ENCODE measurements at regions not wholly inside any gene's neighbourhood (a gene's known extent, or its start where the extent isn't known, plus 50 kb on each side); places are given as distances from the start of the nearest gene placed in this dataset.

DNA sequence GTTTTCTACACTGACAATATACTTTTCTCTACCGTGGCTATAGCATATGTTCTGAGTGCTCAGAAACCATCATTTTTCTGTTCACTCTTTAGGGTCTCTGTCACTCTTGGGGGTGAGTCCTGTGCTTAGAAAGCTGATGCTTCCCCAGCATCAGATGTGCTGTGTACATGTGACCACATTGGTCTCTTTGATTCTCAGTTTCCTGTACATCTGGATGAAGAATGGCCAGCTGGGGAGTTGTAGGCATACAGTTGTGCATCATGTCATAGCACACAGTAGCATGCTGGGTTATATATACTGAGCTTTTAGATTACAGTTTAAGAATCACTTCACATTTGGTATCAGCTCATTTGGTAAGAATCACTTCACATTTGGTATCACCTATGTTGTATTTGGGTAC lies 238.6 kb upstream of the PREP start:
- TF ChIP-seq, protein P1, sequence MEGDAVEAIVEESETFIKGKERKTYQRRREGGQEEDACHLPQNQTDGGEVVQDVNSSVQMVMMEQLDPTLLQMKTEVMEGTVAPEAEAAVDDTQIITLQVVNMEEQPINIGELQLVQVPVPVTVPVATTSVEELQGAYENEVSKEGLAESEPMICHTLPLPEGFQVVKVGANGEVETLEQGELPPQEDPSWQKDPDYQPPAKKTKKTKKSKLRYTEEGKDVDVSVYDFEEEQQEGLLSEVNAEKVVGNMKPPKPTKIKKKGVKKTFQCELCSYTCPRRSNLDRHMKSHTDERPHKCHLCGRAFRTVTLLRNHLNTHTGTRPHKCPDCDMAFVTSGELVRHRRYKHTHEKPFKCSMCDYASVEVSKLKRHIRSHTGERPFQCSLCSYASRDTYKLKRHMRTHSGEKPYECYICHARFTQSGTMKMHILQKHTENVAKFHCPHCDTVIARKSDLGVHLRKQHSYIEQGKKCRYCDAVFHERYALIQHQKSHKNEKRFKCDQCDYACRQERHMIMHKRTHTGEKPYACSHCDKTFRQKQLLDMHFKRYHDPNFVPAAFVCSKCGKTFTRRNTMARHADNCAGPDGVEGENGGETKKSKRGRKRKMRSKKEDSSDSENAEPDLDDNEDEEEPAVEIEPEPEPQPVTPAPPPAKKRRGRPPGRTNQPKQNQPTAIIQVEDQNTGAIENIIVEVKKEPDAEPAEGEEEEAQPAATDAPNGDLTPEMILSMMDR (conservative IDR thresholded peaks at IDR 0.05; ENCODE audit: low read depth in 2 of 2): no peak
- TF ChIP-seq, protein P2, sequence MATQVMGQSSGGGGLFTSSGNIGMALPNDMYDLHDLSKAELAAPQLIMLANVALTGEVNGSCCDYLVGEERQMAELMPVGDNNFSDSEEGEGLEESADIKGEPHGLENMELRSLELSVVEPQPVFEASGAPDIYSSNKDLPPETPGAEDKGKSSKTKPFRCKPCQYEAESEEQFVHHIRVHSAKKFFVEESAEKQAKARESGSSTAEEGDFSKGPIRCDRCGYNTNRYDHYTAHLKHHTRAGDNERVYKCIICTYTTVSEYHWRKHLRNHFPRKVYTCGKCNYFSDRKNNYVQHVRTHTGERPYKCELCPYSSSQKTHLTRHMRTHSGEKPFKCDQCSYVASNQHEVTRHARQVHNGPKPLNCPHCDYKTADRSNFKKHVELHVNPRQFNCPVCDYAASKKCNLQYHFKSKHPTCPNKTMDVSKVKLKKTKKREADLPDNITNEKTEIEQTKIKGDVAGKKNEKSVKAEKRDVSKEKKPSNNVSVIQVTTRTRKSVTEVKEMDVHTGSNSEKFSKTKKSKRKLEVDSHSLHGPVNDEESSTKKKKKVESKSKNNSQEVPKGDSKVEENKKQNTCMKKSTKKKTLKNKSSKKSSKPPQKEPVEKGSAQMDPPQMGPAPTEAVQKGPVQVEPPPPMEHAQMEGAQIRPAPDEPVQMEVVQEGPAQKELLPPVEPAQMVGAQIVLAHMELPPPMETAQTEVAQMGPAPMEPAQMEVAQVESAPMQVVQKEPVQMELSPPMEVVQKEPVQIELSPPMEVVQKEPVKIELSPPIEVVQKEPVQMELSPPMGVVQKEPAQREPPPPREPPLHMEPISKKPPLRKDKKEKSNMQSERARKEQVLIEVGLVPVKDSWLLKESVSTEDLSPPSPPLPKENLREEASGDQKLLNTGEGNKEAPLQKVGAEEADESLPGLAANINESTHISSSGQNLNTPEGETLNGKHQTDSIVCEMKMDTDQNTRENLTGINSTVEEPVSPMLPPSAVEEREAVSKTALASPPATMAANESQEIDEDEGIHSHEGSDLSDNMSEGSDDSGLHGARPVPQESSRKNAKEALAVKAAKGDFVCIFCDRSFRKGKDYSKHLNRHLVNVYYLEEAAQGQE (IDR thresholded peaks at IDR 0.05; ENCODE audit: unreplicated experiment): no peak
- no peak for TF ChIP-seq EZH2 (IDR thresholded peaks at IDR 0.05; ENCODE audit: low read depth, unreplicated experiment)
- no peak for TF ChIP-seq ZNF114 (CRISPR knock-in tag; IDR thresholded peaks at IDR 0.05)
- TF ChIP-seq, protein P3, sequence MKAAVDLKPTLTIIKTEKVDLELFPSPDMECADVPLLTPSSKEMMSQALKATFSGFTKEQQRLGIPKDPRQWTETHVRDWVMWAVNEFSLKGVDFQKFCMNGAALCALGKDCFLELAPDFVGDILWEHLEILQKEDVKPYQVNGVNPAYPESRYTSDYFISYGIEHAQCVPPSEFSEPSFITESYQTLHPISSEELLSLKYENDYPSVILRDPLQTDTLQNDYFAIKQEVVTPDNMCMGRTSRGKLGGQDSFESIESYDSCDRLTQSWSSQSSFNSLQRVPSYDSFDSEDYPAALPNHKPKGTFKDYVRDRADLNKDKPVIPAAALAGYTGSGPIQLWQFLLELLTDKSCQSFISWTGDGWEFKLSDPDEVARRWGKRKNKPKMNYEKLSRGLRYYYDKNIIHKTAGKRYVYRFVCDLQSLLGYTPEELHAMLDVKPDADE (IDR thresholded peaks at IDR 0.05): no peak
- no peak for TF ChIP-seq POLR2AphosphoS5 (IDR thresholded peaks at IDR 0.05; ENCODE audit: low read depth)
- TF ChIP-seq EZH2phosphoT487 (IDR thresholded peaks at IDR 0.05; ENCODE audit: unreplicated experiment): no peak
- TF ChIP-seq CREB1 (CRISPR knock-in tag; IDR thresholded peaks at IDR 0.05; ENCODE audit: low read depth): no peak
- no peak for TF ChIP-seq NANOG (IDR thresholded peaks at IDR 0.05; ENCODE audit: borderline replicate concordance)
- no peak for TF ChIP-seq JUNB (IDR thresholded peaks at IDR 0.05; ENCODE audit: unreplicated experiment)
- TF ChIP-seq, protein P4, sequence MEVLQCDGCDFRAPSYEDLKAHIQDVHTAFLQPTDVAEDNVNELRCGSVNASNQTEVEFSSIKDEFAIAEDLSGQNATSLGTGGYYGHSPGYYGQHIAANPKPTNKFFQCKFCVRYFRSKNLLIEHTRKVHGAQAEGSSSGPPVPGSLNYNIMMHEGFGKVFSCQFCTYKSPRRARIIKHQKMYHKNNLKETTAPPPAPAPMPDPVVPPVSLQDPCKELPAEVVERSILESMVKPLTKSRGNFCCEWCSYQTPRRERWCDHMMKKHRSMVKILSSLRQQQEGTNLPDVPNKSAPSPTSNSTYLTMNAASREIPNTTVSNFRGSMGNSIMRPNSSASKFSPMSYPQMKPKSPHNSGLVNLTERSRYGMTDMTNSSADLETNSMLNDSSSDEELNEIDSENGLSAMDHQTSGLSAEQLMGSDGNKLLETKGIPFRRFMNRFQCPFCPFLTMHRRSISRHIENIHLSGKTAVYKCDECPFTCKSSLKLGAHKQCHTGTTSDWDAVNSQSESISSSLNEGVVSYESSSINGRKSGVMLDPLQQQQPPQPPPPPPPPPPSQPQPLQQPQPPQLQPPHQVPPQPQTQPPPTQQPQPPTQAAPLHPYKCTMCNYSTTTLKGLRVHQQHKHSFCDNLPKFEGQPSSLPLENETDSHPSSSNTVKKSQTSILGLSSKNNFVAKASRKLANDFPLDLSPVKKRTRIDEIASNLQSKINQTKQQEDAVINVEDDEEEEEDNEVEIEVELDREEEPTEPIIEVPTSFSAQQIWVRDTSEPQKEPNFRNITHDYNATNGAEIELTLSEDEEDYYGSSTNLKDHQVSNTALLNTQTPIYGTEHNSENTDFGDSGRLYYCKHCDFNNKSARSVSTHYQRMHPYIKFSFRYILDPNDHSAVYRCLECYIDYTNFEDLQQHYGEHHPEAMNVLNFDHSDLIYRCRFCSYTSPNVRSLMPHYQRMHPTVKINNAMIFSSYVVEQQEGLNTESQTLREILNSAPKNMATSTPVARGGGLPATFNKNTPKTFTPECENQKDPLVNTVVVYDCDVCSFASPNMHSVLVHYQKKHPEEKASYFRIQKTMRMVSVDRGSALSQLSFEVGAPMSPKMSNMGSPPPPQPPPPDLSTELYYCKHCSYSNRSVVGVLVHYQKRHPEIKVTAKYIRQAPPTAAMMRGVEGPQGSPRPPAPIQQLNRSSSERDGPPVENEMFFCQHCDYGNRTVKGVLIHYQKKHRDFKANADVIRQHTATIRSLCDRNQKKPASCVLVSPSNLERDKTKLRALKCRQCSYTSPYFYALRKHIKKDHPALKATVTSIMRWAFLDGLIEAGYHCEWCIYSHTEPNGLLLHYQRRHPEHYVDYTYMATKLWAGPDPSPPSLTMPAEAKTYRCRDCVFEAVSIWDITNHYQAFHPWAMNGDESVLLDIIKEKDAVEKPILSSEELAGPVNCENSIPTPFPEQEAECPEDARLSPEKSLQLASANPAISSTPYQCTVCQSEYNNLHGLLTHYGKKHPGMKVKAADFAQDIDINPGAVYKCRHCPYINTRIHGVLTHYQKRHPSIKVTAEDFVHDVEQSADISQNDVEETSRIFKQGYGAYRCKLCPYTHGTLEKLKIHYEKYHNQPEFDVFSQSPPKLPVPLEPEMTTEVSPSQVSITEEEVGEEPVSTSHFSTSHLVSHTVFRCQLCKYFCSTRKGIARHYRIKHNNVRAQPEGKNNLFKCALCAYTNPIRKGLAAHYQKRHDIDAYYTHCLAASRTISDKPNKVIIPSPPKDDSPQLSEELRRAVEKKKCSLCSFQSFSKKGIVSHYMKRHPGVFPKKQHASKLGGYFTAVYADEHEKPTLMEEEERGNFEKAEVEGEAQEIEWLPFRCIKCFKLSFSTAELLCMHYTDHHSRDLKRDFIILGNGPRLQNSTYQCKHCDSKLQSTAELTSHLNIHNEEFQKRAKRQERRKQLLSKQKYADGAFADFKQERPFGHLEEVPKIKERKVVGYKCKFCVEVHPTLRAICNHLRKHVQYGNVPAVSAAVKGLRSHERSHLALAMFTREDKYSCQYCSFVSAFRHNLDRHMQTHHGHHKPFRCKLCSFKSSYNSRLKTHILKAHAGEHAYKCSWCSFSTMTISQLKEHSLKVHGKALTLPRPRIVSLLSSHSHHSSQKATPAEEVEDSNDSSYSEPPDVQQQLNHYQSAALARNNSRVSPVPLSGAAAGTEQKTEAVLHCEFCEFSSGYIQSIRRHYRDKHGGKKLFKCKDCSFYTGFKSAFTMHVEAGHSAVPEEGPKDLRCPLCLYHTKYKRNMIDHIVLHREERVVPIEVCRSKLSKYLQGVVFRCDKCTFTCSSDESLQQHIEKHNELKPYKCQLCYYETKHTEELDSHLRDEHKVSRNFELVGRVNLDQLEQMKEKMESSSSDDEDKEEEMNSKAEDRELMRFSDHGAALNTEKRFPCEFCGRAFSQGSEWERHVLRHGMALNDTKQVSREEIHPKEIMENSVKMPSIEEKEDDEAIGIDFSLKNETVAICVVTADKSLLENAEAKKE (CRISPR knock-in tag; IDR thresholded peaks at IDR 0.05): no peak
- TF ChIP-seq STAT1 (IDR thresholded peaks at IDR 0.05; ENCODE audit: unreplicated experiment): no peak
